Right renal pelvis (tissue), 4 donors: ENCODE measurements at regions not wholly inside any gene's neighbourhood (a gene's known extent, or its start where the extent isn't known, plus 50 kb on each side); places are given as distances from the start of the nearest gene placed in this dataset.

ENCODE experiments used
- DNase-seq, 4 donors: peaks; one replicate each; pipeline ENCODE4 v3.0.0-alpha.2; 2013; ENCODE audit warnings: low read depth in 4 of 4, low spot score in 3 of 4, missing footprints in 1 of 4

DNA sequence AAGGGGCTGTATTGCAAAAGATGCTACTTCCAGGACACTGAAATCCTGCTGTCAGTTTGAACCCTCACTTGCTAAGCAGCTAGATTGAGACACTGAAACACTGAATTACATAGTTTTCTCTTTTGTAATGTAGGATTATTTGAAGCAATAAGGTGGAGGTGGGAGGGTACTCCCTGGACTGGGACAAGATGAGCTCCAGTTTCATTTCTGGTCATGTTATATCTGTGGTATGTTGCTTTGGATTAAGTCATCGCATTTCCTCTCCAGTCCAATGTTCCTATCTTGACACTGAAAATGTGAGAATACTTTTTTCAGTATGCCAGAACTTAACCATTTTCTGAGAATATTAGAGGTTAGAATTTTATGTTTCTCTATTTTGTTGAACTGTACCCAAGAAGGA, 426.2 kb upstream of the MEX3C start:
- no peak for DNase-seq

DNA sequence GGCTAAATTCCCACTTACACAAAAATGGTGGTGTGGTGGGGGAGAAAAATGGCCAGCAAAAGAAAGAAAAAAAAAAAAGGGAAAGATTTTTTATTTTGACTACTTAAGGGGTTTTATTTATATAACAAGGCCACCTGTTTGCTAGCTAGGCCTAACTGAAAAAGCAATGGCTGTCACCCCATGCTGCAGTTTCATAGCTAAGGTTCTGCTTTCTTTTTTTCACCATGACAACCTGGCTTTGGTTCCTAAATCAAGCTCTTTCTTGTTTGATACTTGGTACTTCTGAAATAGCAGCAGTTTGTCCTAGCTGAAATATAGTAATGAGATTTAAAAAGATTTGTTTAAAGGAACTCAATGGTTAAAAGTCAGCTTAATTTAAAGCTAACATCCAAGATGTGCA, 433.2 kb upstream of the MEX3C start:
- DNase-seq: no peak

- no peak for DNase-seq
These were observed 440.4 kb upstream of the MEX3C start for GRCh38 chr18:51637881-51638280.

GRCh38 chr18:51639541-51639940, 442.1 kb upstream of the MEX3C start:
- DNase-seq: no peak

DNA sequence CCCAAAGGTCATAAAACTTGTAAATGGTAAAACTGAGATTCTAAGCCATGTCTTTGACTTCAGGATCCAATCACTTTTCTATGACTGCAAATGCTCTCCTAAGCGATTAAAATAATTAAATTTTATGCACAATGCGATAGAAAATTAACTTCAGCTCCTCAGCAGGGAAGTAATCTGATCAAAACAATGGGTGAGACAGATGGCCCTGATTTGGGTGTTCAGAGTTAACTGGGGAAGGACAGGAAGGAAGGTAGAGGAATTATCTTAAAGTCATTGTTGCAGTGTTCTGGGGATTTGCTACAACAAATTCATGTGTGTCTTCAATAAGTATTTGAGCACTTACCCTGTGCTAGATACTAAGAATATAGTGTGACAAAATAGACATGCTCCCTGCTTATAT, 446.0 kb upstream of the MEX3C start:
- DNase-seq: no peak

- DNase-seq: no peak
These were observed 448.1 kb upstream of the MEX3C start for GRCh38 chr18:51645607-51646006.

DNA sequence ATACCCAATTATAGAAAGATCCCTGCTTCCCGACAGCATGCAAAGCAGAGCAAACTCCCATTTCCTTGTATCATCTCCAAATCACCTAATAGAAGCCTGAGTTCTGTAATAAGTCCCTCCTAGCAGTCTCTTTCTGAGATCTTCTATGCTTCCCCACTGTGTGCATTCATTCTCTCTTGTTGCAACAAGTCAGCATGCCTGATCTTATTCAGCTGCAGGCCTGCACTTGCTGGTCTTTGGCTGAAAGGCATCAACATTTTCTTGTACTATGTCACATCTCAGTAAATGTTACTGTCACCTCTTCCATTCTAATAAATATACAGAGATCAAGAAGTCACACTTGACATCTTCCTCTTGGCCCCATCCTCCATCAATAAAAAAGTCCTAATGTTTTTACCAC, 449.9 kb upstream of the MEX3C start:
- DNase-seq: no peak

DNA sequence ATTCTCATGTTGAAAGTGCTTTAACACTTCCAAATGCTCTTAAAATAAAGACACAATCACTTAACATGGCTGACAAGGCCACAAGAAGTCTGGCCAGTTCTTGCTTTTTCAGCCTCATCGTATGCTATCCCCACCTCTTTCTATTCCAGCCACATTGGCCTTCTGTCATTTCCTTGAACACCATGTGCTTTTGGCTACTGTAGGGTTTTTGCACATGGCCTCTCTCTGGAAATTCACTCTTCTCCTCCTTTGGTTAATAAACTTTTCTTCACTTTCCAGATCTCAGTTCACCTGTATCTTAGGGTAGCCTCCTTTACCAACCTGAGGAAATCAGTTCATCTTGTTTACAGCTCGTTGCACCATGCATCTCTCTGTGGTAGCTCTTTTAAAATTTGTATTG, 450.5 kb upstream of the MEX3C start:
- no peak for DNase-seq

DNA sequence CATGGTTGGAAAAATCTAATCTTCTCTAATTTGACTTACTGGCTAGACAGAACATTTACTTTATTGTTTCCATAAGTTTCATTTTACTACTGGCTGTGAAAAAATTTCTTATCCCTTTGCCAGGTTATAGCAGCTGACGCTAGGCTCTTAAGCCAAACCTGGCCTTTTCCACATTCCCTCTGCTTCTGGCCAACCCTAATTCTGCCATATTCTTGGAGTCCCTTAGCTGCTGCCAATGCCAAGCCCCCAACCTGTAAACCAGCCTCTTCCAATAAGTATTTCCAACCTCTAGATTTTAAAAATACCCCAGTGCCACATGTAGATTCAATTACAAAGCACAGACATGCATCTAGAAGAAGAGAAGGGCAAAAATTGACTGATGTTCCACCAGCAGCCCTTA, 452.3 kb upstream of the MEX3C start:
- DNase-seq: no peak

DNA sequence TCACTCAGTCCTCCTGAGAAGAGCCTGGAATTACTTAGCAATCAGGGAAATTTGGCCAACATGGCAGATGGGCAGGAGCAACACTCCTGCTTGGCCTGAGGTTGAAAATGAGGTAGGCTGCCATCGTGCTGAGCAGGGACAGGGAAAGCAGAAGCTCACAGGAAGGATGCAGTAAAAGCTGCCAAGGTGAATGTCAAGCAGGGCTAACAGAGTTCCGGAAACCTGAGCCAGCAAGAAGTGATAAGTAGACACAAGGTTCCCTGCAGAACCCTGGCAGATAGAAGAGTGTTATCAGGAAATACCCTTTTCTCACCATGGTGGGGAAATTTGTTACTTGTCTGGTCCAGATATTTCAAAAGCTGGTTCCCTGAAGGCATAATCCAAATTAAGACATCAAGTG, 454.3 kb upstream of the MEX3C start:
- no peak for DNase-seq

DNA sequence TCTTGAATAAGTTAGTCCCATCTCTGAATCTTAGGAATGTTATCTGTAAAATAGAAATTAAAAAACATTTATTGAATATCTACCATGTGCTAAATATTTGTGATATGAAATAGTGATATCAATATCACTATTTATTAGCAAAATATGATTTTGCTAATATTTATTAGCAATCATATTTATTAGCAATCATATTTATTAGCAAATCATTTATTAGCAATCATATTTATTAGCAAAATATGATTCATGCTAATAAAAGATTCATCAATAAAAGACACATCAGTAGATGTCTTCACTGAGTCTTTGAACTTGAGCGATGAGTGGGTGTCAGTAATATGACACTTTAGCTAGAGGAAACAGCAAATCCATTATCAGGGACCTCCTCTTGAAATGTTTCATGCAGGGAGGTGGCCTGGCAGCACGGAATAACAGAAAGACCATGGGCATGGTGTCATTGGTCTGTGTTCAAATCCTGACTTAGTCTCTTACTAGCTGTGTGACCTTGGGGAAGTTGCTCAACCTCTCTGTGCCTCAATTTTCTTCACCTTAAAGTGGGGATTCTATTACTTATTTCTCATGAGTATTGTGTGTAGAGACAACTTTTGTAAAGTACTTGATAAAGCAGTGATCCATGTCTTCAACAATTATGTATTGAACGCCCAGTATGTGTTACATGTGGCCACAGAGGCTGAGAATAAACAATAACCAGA, 456.2 kb upstream of the MEX3C start:
- no peak for DNase-seq

- no peak for DNase-seq
These were observed 457.2 kb upstream of the MEX3C start for GRCh38 chr18:51654488-51655326.

DNA sequence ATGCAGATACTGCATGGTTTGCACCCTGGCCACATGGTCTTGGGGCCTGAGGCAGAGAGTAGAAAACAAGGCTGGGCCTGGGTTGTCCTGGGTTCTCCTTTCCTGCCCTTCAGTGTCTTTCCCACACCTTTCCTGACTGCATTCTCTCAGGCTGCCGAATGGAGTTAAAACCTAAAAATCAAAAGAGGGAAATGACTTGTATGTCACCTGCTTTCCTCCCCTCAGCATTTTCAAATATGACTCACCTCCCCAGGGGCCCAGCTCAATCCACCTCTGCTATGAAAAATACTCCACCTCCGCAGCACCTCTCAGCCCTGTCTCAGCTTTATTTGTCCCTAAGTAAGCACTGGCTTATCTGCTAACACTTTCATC, 457.8 kb upstream of the MEX3C start:
- no peak for DNase-seq

- no peak for DNase-seq
These were observed 458.8 kb upstream of the MEX3C start for GRCh38 chr18:51656249-51656648.

DNA sequence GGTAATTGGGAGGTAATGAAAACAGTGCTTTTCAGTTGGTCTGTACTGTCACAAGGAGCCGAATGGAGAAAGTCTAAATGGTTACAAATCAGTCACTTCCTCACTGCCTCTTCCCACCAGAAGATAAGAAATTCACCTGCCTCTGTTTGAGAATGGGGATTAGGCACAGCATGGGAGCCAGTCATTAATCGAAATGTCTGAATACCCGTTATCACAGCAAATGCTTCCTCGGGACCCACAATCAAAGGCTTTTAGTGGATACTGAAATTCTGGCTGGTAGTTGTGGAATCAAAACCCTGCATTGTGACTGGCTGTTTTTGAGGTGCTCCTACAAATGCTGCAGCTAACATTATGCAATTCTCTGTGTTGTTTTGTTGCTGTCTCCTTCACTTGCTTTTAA, 461.0 kb upstream of the MEX3C start:
- DNase-seq: no peak

DNA sequence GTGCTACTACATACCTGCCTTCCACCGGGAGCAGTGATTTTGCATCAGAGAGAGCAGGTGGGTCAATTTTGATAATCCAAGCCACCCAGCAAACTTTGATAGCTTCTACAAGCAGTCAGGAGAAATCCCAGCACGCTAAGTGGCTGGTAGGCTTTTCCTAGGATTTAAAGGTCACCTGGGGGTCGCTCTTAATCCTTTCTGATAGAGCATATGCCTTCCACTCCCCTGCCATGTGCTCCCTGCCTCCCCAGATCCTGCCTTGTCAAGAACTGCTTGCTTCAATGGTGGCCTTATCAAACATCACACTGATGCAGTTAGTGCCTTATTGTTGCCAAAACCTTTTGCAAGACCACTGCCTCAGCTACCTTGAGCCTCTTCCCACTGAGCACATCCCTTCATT, 462.3 kb upstream of the MEX3C start:
- no peak for DNase-seq

GRCh38 chr18:51660188-51660715, 462.8 kb upstream of the MEX3C start:
- no peak for DNase-seq

DNA sequence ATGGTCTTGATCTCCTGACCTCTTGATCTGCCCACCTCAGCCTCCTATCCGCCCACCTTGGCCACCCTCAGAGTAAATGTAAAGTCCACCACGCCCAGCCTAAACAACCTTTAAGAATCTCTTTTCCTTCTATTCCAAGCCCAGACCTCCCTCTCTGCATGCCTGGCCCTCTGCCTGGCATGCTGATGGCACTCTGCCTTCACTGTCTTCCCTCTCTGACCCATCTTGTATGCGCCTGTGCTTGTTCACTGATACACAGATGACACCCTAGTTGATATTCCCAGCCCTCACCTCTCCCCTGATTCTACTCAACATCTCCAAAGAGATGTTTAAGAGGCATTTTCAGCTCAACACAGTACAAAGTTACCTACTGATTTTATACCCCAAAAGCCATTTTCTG, 466.8 kb upstream of the MEX3C start:
- DNase-seq: no peak

GRCh38 chr18:51666763-51667191, 469.3 kb upstream of the MEX3C start:
- DNase-seq: no peak

- peak in 3 of 4 donors; percentile 33 to 53 (median 43) for DNase-seq
These were observed 470.6 kb upstream of the MEX3C start for GRCh38 chr18:51668101-51668500.

DNA sequence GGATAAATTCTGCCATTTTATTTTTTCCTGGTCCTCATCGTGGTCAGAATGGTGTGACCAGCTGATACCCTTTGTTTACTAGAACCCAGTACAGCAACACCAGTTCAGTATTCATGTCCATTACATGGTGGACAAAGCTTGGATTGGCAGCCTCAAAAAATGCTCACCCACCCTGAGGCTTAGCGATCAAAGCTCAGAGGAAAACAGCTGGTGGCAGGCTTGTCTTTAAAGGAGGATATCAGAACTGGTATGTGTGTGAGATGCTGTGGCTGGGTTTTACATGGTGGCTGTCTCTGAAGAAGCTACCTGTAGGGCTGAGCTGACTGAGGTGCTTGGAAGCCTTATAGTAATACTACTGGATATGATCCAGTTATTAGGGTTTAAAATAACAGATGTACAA, 471.1 kb upstream of the MEX3C start:
- DNase-seq: no peak

GRCh38 chr18:51686590-51686989, 489.1 kb upstream of the MEX3C start:
- peak in 1 of 4 donors; percentile 15 for DNase-seq
